H1 (cell line): ENCODE measurements at regions not wholly inside any gene's neighbourhood (a gene's known extent, or its start where the extent isn't known, plus 50 kb on each side); places are given as distances from the start of the nearest gene placed in this dataset.

ENCODE experiments used
- ATF2 ChIP-seq: IDR thresholded peaks from 2 replicates; pipeline ENCODE4 v1.6.1; 2012; ENCODE audit warnings: low read length, inconsistent platforms
- CHD2 ChIP-seq: IDR thresholded peaks from 2 replicates; pipeline ENCODE4 v1.6.1; 2012; ENCODE audit warnings: low read length, improper control_type of control experiment
- CREB1 ChIP-seq: IDR thresholded peaks from 2 replicates; pipeline ENCODE4 v1.6.1; 2012; ENCODE audit warnings: inconsistent platforms
- HDAC6 ChIP-seq: IDR thresholded peaks from one replicate; pipeline ENCODE4 v1.7.1; 2012; ENCODE audit warnings: low read depth, mild to moderate bottlenecking, inconsistent platforms, low read length, moderate library complexity

DNA sequence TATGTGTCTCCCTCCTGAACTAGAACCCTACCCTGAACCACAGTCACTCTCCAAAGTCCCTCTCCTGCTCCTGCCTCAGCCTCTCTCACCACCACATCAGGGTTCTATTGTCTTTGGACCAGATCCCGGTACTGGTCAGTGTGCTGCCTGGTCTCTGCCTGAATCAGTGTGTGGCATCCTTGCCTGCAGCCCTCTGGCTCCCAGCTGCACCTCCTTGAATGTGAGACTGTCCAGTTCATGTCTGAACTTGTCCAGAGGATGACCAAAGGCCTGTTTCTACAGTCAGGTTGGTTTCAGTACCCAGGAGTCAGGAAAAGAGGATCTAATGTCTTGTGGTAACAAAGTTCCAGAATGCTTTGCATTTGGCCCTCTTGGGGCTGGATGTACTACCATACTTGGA is 76.8 kb upstream of the RANBP3L start (continued):
- no peak for TF ChIP-seq ATF2
- no peak for TF ChIP-seq HDAC6
- TF ChIP-seq CREB1: no peak
- no peak for TF ChIP-seq CHD2
